Iris pigment epithelial cell (primary cell): ENCODE measurements at regions not wholly inside any gene's neighbourhood (a gene's known extent, or its start where the extent isn't known, plus 50 kb on each side); places are given as distances from the start of the nearest gene placed in this dataset.

Source experiments
- DNase-seq: peaks from one replicate; pipeline ENCODE4 v3.0.0-alpha.2; 2011; ENCODE audit warnings: low read depth

- peak; percentile 67 for DNase-seq
Measured at GRCh38 chr12:19572920-19573558, 133.7 kb downstream of the AEBP2 start.

DNA sequence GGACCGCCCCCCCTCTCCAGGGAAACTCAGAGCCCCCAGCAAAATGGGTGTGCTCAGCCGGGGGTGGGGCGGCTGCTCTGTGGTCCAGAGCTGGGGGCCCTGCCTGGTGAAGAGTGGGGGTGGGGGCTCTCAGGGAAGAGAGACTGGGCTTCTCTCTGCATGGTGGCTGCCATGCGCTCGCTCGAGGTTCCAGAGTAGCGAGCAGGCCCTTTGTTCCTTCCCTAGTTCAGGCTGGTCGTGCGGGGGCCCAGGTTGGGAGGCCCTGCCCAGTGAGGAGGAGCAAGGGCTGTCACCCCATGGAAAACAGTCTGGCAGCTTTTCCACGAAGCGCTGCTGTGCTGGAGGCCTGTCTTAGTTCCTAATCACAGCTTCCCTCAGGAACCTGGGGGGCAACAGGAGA lies 134.6 kb downstream of the AEBP2 start:
- no peak for DNase-seq

DNA sequence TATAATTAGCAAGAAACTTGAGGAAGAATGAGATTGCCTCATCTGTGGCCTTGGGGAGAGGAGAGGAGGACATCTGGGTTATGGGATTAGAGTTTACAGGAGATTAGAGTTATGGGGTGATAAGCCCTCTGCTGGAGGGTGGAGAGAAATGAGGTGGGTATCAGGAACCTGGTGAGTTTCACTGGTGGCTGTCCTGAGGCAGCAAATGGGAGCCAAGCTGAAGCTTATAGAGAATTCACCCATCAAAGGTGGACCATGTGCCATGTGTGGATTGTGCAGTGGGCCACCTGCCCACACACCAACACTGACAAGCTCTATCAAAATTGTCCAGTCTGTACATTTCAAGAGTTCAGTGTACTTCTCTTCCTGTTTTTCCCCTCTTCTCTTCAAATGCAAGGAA lies 135.3 kb downstream of the AEBP2 start:
- no peak for DNase-seq

DNA sequence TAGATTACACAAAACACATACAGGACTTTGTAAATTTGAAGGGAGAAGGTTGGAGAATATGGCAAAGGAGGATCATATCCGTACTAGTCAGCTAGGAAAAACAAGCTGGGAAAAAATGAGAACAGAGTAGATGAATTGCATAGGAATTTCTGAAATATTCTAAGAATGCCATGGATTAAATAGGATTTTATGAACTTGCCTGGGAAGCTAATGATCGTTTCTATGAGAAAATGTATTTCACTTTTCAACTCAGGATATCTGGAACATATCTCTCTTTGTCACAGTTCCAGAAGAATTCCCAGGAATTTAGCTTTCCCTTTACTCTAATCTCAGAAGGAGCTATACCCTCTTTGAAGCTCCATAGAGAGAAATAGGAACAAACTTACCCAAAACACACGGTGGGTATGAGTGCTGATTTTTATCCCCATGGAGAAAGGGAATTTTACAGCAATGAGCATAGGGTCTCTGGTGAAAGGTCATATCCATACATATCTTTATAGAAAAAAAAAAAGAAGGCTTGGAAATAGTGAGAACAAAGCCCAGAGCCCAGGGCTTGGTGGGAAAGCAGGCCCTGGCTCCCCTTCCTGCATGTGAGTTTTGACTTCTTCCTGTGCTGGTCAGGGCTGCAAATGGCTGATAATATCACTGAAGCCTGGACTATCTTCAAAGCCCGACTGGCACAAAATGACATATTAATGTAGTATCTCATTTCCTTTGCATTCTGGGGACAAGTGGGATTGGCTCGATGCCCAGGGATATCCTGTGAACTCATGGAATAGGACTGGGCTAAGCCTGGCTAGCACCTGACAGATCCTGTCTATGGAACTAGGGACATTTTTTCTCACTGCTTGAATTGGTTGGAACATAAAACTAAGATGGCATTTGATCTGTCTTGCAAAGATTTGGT lies 136.3 kb downstream of the AEBP2 start:
- DNase-seq: peak; percentile 59

GRCh38 chr12:19576506-19577280 lies 137.4 kb downstream of the AEBP2 start:
- peak; percentile 10 for DNase-seq

DNA sequence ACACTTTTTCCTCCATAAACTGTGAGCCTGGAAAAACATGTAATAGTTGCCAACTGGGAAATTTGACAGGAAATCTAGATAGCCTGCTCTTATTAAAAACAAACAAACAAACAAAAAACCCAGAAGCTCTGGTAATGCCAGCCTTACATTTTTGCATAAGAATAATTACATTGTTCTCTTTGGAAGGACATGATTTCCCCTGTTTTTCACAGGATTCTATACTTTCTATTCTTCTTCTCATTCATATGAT lies 137.9 kb downstream of the AEBP2 start:
- no peak for DNase-seq

- DNase-seq: no peak
Measured at GRCh38 chr12:19584732-19585131, 145.4 kb downstream of the AEBP2 start.

DNA sequence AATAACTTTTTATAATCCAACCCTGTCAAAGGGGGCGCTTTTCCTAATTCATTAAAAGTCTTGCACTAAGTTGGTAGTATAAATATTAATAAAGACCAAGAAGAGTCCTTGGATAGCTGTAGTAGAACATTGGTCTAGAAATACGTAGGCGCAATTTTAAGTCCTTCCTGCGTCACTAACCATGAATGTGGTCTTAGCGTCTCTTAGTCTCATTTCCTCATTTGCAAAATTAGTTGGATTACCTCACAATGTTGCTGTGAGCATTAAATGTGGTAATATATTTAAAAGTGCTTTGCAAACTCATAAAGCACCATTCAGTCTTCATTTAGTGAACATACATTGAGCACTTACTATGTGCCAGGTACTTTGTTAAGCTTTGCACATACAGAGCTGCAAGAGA lies 149.7 kb downstream of the AEBP2 start:
- no peak for DNase-seq

DNA sequence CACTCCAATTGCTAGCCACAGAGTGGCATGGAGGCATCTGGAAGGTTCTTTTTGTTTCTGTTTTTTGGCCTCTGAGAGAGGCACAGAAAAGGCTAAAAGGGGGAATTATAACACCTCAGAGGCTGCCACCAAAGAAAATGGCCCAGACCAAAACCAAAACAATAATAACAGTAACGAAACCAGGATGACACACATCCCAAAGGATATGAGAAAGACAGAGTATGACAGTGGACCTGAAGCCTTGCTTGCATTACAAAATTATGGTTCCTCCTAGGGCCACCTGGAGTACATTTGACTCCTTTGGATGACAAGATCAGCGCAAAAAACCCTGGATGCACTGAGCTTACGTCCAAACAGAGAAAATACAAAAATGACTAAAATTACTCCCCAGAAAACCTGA lies 152.7 kb downstream of the AEBP2 start:
- DNase-seq: no peak

GRCh38 chr12:19596434-19597166 lies 157.3 kb downstream of the AEBP2 start:
- no peak for DNase-seq

DNA sequence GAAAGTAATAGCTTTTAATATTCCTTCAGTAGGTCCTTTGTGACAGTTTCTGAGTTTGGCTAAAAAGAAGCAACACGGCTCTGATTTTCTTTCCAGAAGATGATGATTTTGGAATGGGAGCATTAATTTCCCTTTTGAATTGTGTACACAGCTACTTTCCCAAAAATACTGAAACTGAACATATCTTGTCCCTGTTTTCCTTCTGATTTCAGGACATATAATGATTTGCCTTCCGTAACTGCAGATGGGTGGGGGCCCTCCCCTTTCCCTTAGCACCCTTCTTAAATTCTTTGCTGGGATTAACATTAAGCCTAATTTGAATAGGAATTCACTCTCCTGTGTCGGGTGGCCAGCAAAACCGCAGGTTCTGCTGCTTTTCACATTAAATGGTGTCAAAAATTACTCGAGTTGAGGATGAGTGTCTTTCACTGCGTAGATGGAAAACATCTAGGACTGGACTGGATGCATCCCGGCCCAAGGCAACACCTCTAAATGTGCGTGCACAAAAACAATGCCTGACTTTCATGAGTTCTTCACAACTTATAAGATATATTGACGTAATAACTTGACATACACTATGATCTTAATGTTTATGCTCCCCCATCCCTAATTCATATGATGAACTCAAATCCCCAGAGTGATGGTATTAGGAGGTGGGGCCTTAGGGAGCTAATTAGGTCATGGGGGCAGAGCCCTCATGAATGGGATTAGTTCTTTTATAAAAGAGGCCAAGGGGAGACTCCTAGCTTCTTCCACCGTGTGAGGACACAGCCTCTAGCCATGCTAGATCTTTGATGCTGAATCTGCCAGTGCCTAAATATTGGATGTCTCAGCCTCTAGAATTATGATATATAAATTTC lies 158.1 kb downstream of the AEBP2 start:
- no peak for DNase-seq

DNA sequence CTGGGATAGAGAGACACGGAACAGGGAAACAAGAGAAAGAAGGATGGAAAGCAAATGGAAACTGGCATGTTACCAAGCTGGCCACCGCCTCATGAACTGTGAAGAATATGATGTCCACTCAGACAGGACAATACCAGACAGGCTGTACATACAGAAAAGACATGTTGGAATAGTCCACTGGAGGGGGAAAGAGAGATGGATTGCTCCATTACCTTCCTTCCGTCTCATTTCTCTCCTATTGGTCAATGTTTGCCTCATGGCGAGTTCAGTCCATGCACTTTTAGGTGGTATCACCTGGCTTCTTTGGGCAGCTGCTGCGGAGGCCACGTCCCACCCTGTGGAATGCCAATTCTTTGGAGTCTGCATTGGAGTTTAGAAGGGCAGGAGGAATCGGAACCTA lies 166.4 kb downstream of the AEBP2 start:
- DNase-seq: no peak

- no peak for DNase-seq
Measured at GRCh38 chr12:19608039-19608438, 168.7 kb downstream of the AEBP2 start.

- DNase-seq: no peak
Measured at GRCh38 chr12:19613051-19613535, 173.8 kb downstream of the AEBP2 start.

GRCh38 chr12:19614601-19615383 lies 175.5 kb downstream of the AEBP2 start:
- DNase-seq: no peak

DNA sequence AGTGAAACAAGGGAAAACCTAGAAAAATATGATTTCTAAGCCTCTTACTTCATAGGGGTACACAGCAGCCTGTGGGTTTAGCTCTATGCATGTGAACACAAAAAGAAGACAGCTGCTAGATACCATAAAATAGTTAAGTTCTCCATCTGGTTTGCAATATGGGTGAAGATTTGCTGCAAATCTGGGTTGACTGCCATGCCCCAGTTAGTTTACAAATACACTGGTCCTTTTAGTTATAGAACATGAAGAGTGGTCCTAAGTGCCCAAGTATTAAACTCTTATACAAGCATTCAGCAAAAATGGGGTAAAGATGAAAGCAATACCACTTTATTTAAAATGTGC lies 176.1 kb downstream of the AEBP2 start:
- no peak for DNase-seq

GRCh38 chr12:19616781-19617180 lies 177.5 kb downstream of the AEBP2 start:
- DNase-seq: no peak

DNA sequence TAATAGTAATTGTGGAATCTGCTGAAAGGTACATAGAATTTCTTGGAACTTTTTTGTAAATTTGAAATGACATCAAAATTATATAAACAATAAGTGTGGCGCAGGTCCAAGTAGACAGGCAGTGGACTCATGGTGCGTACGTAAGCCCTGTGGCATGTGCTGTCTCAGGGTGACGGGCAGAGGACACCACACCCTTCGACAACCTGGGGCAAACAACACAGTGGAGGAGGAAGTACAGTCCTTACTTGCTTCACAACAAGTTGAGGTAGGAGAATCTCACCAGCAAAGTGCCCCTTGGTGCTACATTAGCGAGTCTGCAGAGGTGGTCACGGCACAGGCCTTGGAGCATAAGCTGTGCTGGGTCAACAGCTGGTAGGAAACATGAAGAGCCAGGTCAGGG lies 180.9 kb downstream of the AEBP2 start:
- peak; percentile 66 for DNase-seq

DNA sequence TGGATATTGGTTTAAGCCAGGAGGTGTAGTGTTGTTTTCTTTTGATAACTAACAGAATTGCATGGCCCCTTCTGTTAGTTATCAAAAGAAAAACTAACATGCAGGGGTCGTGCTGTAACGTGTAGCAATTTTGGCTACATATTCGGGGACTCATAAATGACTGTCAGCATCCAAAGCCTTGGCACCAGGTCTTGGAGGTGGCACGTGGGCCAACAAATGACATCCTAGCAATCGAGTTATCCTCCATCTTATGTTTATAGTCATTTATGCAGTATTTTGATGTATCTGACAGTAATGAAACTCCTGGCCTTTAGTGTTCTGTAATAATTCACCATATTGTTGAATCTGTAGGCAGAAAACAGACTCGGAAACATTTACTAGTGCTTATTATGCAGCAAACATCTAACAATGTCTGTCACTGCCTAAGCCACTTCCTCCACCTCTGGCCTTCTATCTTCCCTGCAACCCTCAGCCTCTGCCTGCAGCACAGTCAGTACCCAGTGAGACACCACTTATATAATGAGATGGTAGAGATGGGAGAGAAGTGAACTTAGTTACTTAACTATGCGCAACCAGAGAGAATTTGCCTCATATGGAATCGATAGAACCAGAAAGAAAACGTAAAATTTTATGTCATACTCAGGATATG lies 184.6 kb downstream of the AEBP2 start:
- no peak for DNase-seq

DNA sequence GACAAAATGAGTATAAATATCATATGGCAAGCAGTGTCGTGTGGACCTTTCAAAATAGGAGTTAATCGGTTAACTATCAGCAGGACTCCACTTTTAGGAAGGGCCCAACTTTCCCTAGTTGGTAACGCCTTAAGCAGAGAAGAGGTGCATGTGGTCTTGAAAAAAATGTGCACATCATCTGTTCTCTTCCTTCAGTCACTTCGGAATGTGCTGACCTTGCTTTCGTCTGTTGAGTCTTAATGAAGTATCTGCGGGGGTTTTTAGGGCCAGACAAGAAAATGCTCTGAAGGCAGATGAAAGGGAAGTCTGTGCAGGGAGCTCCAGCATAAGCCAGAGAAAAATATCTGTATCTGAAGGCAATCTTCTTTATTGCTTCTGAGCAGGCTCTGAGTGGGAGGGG lies 185.2 kb downstream of the AEBP2 start:
- peak; percentile 43 for DNase-seq
